ENCODE measurements at regions not wholly inside any gene's neighbourhood (a gene's known extent, or its start where the extent isn't known, plus 50 kb on each side); places are given as distances from the start of the nearest gene placed in this dataset.

DNA sequence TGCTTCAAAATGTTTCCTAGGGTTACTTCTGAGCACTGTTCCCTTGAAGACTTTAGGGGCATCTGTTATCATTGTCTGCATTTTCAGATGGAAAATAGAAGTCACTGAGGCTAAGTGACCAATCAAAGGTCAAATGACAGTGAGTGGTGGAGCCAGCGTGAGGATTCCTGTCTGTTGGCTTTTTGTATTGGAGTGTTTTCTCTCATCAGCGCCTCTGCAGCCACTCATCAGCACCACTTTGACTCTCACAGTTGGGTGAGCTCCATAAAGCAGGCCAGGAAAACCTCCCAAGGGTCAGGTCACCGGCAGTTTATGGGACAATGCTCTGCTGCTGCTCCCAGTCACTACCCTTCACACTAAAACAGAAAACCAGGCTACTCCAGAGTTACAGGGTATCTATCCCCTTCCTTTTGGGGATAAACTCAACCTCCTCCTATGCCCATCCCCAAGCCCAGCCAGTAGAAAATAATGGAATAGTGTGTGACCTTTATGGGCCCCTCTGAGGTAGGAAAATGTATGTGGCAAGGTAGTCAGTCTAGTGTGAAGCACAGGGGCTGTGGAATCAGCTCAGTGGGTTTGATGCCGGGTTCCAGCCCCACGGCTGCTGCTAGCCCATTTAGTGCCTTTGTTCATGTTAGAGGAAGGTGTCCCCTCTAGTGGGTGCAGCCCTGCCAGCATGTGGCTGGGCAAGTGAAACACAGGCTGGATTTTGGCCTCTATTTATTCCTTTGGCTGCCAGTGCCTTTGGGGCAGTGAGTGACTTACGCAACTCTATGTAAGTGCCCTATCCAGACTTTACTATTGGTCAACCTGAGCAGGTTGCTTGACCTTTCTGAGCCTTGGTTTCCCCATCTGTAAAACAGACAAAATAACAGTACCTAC, 133.8 kb upstream of the CPM start (continued):
- TF ChIP-seq, protein P1, sequence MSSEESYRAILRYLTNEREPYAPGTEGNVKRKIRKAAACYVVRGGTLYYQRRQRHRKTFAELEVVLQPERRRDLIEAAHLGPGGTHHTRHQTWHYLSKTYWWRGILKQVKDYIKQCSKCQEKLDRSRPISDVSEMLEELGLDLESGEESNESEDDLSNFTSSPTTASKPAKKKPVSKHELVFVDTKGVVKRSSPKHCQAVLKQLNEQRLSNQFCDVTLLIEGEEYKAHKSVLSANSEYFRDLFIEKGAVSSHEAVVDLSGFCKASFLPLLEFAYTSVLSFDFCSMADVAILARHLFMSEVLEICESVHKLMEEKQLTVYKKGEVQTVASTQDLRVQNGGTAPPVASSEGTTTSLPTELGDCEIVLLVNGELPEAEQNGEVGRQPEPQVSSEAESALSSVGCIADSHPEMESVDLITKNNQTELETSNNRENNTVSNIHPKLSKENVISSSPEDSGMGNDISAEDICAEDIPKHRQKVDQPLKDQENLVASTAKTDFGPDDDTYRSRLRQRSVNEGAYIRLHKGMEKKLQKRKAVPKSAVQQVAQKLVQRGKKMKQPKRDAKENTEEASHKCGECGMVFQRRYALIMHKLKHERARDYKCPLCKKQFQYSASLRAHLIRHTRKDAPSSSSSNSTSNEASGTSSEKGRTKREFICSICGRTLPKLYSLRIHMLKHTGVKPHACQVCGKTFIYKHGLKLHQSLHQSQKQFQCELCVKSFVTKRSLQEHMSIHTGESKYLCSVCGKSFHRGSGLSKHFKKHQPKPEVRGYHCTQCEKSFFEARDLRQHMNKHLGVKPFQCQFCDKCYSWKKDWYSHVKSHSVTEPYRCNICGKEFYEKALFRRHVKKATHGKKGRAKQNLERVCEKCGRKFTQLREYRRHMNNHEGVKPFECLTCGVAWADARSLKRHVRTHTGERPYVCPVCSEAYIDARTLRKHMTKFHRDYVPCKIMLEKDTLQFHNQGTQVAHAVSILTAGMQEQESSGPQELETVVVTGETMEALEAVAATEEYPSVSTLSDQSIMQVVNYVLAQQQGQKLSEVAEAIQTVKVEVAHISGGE (CRISPR knock-in tag; IDR thresholded peaks at IDR 0.05), result no peak
- TF ChIP-seq NFIC (IDR thresholded peaks at IDR 0.05; ENCODE audit: low read depth, low read length) (no peak), ZBED1 (IDR thresholded peaks at IDR 0.05; ENCODE audit: borderline replicate concordance) (no peak), ZNF207 (IDR thresholded peaks at IDR 0.05; ENCODE audit: borderline replicate concordance) (no peak), CREM (IDR thresholded peaks at IDR 0.05; ENCODE audit: low read depth) (no peak)
- TF ChIP-seq, protein P2, sequence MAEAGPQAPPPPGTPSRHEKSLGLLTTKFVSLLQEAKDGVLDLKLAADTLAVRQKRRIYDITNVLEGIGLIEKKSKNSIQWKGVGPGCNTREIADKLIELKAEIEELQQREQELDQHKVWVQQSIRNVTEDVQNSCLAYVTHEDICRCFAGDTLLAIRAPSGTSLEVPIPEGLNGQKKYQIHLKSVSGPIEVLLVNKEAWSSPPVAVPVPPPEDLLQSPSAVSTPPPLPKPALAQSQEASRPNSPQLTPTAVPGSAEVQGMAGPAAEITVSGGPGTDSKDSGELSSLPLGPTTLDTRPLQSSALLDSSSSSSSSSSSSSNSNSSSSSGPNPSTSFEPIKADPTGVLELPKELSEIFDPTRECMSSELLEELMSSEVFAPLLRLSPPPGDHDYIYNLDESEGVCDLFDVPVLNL (IDR thresholded peaks at IDR 0.05; ENCODE audit: low read depth, low read length), result no peak
- TF ChIP-seq, protein P3, sequence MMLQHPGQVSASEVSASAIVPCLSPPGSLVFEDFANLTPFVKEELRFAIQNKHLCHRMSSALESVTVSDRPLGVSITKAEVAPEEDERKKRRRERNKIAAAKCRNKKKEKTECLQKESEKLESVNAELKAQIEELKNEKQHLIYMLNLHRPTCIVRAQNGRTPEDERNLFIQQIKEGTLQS (IDR thresholded peaks at IDR 0.05; ENCODE audit: borderline replicate concordance, extremely low read depth, low read depth, low read length), result no peak
- TF ChIP-seq, protein P4, sequence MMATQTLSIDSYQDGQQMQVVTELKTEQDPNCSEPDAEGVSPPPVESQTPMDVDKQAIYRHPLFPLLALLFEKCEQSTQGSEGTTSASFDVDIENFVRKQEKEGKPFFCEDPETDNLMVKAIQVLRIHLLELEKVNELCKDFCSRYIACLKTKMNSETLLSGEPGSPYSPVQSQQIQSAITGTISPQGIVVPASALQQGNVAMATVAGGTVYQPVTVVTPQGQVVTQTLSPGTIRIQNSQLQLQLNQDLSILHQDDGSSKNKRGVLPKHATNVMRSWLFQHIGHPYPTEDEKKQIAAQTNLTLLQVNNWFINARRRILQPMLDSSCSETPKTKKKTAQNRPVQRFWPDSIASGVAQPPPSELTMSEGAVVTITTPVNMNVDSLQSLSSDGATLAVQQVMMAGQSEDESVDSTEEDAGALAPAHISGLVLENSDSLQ (IDR thresholded peaks at IDR 0.05), result no peak
